Peyer's patch (tissue), 4 donors: ENCODE measurements at regions not wholly inside any gene's neighbourhood (a gene's known extent, or its start where the extent isn't known, plus 50 kb on each side); places are given as distances from the start of the nearest gene placed in this dataset.

Source experiments
- CTCF ChIP-seq, 6 experiments: fragments of 450-650 bp in 4 of 6; fragments of 200-600 bp in 2 of 6; sonication (generic) in 1 of 6; IDR thresholded peaks; one replicate each; pipeline ENCODE4 v1.5.1; 2017 to 2019; ENCODE audit warnings: antibody characterized with exemption in 6 of 6, mild to moderate bottlenecking in 3 of 6, moderate library complexity in 1 of 6
- POLR2A ChIP-seq, 2 donors: fragments of 450-650 bp; IDR thresholded peaks; one replicate each; pipeline ENCODE4 v1.5.1; 2017; ENCODE audit warnings: antibody characterized with exemption in 2 of 2, mild to moderate bottlenecking in 2 of 2, moderate library complexity in 2 of 2

DNA sequence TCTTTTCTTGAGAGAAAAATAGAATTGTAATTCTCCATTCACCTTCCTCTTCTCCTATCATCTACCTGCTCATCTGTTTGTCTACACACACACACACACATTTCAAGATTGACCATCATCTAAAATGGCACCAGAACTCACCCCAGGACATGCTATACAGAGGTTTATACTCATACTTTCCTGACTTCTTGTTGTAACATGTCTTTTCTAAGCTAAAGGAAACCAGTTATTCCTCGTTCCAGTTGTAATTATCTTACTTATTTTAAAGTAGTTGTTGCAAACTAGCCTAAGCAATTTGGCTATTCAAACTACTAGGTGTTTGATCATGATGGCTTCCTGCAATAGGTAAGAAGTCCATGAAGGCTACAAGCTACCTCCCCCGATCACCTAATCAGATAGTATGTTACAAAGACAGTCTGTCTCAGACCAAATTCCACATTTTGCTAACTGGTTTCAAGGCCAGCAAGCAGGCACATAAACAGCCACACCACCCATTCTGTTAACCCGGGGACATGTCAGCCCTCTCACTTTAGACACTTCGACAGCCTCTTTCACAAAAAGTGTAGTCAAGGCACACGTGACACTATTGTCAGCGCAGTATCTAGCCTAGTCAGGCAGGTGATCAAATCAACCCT, 189.7 kb downstream of the SHQ1 start:
- TF ChIP-seq CTCF (IDR thresholded peaks at IDR 0.05) (no peak), POLR2A (IDR thresholded peaks at IDR 0.05) (no peak)
